ENCODE measurements at regions not wholly inside any gene's neighbourhood (a gene's known extent, or its start where the extent isn't known, plus 50 kb on each side); places are given as distances from the start of the nearest gene placed in this dataset.

DNA sequence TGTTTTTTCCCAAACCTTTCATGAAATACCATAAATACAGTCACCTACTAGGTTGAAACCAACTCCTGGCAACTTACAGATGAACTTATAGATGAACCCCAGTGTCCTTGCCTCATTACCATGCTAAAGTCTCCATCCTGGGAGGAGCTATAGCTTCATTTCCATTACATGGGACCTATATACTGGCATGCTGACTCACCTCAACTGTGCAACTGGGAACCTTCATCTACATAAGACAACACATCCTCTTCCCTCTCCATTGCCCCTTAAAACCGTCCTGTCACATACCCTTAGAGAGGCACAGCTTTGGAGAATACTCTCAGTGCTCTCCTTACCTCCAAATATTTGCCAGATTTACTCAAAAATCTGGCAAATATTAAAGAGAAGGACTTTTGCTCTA lies 638.3 kb downstream of the HTR1A start:
- no peak for DNase-seq

DNA sequence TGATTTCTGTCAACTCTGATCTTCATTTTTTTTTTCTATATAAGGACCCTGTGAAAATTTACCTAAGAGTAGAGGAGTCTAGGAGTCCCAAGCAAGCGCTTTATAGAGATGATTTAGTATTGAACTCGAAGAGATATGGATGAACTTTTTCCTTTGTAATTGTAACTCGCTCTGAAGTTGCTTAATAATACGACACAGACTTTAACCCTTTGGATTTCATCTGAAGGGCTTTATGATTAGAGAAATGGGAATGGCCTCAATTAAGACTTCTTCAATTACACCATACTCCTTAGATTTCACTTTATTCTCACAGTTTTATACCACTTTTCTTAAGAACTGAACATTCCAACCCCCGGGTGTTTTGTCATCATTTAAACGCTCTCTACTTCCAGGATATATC lies 647.7 kb downstream of the HTR1A start:
- DNase-seq, result no peak

GRCh38 chr5:63310644-63311043 lies 651.6 kb downstream of the HTR1A start:
- no peak for DNase-seq

DNA sequence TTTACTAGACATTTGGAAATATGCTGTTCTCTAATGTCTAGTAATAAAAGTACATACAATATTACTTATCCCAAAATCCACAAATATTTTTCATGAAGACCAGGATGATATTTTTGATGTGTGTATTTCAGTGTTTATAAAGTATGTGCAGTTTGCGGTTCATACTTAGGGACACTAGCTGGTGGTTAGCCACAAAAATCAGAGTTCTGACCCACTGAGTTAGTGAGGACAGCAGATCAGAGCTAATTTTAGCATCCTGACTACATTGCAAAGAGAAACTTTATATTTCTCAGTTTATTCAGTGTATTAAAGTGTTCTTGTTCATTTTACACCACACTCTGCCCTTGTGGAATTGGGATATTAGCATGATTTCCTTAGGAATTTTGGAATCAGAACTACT lies 655.3 kb downstream of the HTR1A start:
- no peak for DNase-seq

DNA sequence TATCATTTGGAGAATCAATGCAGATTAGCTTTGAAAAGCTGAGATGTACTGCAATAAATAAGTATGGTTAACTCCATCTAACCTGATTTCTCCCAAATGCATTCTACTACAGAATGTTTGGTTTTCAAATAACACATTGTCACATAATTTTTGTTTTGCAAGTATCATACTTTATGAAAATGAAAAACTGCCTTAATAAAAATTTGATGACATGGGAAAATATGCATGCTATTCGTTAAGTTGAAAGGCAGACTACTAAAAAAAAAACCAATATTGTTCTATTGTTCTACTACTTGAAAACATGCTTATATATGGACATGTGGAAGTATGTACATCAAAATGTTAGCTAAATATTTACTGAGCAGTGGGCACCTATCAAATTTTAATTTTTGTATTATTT lies 668.9 kb downstream of the HTR1A start:
- DNase-seq, result no peak

GRCh38 chr5:63286724-63287123 lies 675.5 kb downstream of the HTR1A start:
- no peak for DNase-seq

- no peak for DNase-seq
Observed at GRCh38 chr5:63263411-63263810, 684.8 kb downstream of the LRRC70 start.

DNA sequence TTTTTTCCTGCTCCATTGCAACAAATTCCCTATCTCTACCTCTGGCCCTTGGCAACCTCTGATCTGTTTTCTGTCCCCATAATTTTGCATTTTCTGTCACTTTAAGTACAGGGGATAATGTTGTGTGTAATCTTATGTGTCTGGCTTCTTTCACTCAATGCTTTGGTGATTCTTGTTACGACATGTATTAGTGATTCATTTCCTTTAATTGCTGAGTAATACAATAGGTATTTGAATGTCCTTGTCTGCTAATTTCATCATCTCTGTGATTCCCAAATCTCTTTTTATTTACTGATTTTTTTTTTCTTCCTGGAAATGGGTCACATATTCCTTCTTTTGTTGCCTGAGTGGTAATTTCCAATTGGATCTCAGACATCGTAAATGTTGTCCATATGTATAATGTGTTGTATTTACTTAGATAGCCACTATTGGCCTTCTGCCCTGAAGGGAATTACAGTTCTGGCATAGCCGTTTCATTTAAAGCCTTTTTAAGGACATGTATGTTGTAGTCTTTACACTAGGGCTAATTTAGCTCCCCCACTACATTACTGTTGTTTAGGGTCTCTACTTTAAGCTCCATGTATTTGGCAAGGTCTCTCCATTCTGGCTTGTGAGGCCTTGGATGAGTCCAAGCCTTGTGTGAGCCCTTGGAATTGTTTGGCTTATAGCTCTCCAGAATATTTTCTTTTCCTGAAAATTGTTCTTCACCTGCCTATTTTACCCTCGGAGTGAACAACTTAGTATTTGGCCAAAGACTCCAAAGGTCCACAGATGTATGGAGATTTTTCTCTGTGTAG lies 683.8 kb downstream of the LRRC70 start:
- no peak for DNase-seq

- no peak for DNase-seq
Observed at GRCh38 chr5:63261695-63262094, 683.1 kb downstream of the LRRC70 start.

DNA sequence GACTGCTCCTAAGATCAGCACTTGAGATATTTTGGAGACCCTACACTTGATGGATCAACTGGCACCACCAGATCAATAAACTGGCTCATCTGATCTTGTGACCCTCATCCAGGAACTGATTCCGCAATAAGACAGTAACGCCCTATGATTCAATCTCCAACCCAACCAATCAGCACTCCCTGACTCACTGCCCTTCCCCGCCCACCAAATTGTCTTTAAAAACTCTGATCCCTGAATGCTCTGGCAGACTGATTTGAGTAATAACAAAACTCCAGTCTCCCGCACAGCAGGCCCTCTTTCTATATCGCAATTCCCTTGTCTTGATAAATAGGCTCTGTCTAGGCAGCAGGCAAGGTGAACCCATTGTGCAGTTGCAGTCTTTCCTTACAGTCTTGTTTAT lies 677.0 kb downstream of the LRRC70 start:
- no peak for DNase-seq

DNA sequence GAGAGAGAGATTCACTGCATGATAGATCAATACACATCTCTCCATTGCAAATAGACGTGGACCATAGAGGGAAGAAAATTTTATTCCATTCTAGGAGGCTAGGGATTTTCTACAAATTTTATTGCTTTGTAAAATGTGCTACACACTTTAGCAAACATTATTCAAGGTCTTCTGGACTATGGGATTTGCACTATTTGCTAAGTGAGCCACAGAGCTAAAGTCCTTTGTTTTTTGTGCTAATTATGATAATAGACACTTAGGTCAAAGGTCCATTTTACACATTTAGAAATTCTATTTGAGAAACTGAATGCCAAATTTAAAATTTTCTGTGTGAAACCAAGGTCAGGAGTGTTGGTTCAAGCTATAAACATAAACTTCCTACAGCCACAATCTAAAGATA lies 672.3 kb downstream of the LRRC70 start:
- no peak for DNase-seq

DNA sequence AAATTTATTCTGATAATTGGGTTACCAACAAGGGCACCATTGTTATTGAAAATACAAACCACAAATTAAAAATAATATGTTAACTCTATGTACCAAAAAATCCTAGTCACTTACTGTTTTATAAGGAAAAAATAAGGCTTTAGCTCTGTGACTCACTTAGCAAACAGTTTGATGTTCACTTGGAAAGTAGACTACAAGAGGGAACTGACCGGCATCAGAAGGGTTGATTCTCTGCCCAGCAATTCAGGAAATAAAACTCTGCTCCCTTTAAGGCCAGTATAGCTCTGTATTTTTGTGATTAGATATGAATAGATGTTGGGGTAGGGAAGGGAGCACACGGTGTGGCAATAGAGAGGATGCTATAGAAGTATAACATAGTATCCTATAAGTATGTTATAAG lies 671.3 kb downstream of the LRRC70 start:
- no peak for DNase-seq

GRCh38 chr5:63247651-63248050 lies 669.0 kb downstream of the LRRC70 start:
- no peak for DNase-seq

DNA sequence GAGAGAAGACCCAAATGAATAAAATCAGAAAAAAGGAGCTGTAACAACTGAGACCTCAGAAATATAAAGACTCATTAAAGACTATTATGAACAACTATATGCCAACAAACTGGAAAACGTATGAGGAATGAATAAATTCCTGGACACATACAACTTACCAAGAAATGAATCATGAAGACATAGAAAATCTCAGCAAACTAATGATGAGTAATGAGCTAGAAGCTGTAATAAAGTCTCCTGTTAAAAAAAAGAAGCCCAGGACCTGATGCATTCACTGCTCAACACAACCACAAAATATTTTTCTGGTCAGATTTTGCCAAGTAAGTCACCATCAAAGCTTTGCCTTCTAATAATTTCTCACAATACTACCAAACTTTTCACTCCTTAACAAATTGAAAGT lies 666.7 kb downstream of the LRRC70 start:
- DNase-seq, result no peak

DNA sequence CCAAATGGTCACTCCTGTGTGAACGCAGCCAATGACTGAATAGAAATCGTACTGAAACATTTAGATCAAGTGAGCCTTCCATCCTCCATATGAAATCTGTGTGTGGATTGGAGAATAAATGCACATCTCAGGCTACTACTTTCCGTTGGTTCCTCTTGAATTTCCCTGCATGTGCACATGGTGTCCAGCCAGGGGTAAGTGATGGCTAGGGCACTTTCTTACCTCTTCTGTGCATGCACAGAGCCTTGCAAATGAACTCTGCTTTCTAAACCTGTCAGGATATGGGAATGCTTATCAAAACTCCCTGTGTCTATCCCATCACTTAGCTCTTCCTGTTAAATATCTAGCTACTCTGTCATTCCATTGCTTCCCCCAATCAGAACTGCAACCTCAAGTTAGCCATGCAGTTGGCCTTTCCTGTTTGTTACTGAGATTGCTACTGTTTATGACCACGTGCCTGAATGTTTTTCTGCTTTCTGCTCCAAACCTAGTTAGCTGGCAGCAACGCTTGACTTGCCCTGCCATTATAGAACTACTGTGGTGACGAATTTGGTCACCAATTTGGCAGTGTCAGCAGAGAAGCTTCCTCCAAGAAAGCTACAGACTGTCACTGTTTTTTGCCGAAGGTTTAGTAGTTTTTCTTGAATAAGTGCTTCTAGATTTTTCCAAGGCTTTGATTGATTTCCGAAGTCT lies 661.6 kb downstream of the LRRC70 start:
- no peak for DNase-seq

GRCh38 chr5:63233911-63234310 lies 655.3 kb downstream of the LRRC70 start:
- DNase-seq, result no peak

GRCh38 chr5:63233361-63233760 lies 654.7 kb downstream of the LRRC70 start:
- no peak for DNase-seq

GRCh38 chr5:63230754-63231153 lies 652.1 kb downstream of the LRRC70 start:
- DNase-seq, result no peak

DNA sequence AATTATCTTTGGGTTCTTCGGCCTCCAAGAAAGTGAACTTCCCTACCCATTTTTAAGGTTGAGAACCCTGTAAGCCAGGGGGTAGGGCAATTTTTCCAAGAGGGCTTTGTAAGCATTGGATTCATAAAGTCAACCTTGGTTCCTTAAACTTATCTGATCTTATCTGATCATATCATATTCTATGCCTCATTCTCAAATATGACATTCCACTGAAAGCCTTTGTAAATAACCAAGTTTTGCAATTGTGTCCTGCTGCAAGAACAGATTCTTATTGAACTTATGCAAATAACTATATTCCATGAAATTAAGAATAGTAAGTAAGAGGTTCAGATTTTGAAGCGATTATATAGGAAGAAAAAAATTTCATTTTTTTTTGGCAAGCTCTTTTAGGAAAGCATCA lies 649.5 kb downstream of the LRRC70 start:
- no peak for DNase-seq

GRCh38 chr5:63220244-63220643 lies 641.6 kb downstream of the LRRC70 start:
- no peak for DNase-seq

DNA sequence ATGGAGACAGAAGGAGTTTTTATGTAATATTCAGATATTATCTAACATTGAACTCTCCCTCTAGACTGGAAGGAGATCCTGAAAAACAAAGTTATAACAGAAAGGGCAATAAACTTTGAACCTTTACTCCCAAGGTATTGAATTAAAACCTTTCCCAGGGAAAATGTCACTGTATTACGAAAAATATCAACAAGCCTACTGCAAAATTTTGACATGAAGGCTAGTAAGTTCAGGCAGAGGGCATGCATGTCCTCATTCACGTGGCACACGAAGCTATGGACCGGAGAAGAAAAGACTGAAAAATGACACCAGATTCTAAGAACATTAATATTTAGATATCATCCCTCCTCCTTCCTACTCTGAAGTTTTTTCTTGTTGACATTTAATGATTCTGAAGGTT lies 638.8 kb downstream of the LRRC70 start:
- no peak for DNase-seq

- no peak for DNase-seq
Observed at GRCh38 chr5:63213256-63213655, 634.6 kb downstream of the LRRC70 start.

DNA sequence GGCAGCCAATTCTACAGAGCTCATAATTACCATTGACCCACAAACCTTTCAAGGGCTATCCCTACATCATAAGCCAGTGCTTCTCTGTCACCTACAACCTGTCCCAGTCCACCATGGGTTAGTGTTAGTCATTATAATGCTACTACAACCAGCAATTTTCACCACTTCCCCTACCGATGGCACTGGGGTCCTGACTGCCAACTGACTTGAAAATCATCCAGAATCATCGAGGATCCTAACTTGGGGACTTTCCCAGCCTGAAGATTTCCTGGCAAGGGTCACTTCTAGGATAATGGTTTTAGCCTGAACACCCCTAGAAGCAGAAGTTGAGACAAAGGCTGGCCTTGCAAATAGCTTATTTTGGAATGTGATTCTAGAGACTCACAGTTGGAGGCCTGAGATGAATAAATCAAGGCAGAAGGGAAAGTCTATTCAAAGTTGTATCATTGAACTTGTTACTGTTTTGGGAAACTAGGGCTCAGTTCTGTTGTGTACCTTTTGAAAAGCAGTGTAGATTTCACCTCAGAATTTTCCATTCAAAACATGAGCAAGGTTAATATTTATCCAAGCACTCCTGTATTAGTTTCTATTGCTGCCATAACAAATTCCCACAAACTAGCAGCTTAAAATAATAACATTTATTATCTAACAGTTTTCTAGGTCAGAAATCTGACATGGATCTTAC lies 633.0 kb downstream of the LRRC70 start:
- no peak for DNase-seq

Measured in left kidney (tissue), 1 donor.